Ramos (cell line): ENCODE measurements at regions not wholly inside any gene's neighbourhood (a gene's known extent, or its start where the extent isn't known, plus 50 kb on each side); places are given as distances from the start of the nearest gene placed in this dataset.

ENCODE experiments used
- in situ Hi-C: fragments of 300-500 bp; cut with MboI; formaldehyde crosslinking; loops from one replicate; pipeline ENCODE4 v1.14.3; 2022; ENCODE audit warnings: low sequenced_read_pairs; ENCODE audit not compliant: unreplicated experiment

DNA sequence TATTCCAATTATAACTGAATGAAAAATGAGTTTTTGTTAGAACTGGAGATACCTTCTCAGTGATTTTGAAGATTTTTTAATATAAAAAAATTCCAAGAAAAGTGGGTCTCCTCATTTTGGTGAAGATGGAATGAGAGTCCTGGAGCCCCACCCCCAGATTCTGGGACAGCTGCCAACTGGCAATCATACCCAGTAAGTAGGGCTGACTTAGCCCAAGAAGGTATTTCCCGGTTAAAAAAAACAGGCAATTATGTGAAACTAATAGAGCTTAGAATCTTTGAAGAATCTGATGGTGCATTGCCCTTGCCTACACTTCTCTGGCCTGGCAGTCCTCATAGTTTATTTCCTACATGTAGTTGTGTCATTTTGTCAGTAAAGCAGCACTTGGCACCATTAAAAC is 52.8 kb upstream of the VWDE start:
- in situ Hi-C loops = no loop called here

GRCh38 chr7:12458520-12459131 is 55.0 kb upstream of the VWDE start:
- in situ Hi-C loops = no loop called here

- in situ Hi-C loops = no loop called here
These were observed 64.2 kb upstream of the VWDE start for GRCh38 chr7:12467837-12468236.

GRCh38 chr7:12469568-12469967 is 65.9 kb upstream of the VWDE start:
- in situ Hi-C loops = no loop called here

DNA sequence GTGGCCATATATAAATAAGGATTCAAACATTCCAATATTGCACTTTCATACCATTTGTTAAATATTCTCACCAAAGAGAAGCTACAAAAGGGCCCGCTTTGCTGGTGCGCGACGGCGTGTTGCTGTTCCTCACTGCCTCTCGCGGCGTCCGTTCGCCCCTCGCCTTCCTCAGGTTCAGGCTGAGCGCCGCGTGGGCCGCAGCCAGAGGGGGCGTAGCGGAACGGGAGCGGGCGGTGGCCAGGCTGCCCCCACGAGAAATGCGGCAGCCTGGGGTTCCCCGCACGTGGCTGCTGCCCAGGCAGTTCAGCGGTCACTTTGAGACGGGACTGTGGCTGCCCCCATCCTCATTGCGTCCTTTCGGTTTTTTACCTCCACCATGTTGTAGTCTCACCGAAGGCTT is 67.3 kb upstream of the VWDE start:
- in situ Hi-C loops = no loop called here

DNA sequence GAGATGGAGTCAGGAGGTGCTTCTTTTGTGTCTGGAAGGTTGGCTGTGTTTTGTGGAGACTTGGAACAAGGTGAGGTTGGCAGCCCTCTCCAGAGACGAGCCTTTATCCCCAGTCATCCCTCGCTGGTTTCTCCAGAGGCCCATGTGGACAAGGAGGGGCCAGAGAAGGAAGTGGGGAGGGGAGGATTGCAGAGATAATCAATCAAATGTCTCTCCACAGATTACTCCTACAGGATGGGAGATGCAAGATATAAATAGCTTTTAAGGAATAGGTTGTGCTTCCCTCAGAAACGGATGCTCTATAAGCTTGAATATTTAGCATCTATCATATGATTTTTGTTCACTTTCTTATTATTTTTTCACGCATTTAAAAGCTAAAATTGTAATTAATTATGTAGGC is 70.4 kb upstream of the VWDE start:
- in situ Hi-C loops = no loop called here

DNA sequence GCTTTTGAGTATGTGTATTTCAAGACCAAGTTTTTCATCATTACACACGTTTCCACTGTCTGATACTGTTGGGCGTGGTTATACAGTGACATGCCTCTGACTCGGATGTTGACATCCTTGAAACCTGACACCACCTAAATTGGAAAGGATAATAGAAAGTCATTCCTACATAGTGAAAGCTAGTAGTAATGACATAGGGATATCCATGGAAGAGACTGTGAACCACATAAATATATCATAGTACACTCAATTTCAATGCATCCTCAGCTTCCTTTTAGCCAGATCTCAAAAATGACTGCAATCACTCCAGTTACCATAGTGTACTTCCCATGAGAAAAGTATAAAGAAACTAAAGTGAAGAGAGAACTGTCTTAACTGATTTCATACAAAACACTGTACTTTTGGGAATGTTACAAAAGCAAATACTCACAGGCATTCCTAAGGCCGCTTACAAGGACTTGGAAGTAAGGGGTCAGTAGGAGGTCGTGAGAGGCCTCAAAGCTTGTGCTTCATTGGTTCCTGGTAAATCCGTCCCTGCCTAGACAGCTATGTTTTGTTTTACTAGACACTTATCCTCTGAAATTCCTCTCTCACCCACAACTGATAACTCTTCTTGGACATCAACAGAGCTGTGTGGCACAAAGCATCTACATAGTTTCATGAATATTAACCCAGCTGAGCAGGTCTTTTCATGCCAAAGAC is 71.8 kb upstream of the VWDE start:
- in situ Hi-C loops = loop anchor here (25.0 kb wide), 1 partner anchor 413 kb away; no protein-coding TSS in a partner anchor

GRCh38 chr7:12477620-12478019 is 74.0 kb upstream of the VWDE start:
- in situ Hi-C loops = loop anchor here (25.0 kb wide), 1 partner anchor 415 kb away; no protein-coding TSS in a partner anchor

DNA sequence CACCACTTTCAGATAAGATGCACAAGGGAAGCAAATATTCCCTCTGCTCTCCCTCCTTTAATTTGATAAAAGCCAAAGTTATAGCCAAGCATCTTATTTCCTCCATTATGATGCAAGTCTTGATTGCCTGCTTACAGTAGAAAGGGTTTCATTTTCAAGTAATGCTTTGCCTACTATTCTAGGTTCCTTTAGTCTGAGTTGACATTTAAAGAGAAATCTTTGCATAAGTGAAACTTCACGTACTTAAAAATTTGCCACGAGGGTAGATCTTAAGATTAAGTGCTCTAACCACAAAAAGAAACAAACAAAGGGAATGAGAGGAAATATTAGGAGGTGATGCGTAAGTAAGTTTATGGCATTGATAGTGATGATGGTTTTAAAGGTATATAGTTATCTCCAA is 78.1 kb upstream of the VWDE start:
- in situ Hi-C loops = loop anchor here (25.0 kb wide), 1 partner anchor 419 kb away; no protein-coding TSS in a partner anchor

- in situ Hi-C loops = loop anchor here (25.0 kb wide), 1 partner anchor 424 kb away; no protein-coding TSS in a partner anchor
These were observed 82.2 kb upstream of the VWDE start for GRCh38 chr7:12485845-12486244.

DNA sequence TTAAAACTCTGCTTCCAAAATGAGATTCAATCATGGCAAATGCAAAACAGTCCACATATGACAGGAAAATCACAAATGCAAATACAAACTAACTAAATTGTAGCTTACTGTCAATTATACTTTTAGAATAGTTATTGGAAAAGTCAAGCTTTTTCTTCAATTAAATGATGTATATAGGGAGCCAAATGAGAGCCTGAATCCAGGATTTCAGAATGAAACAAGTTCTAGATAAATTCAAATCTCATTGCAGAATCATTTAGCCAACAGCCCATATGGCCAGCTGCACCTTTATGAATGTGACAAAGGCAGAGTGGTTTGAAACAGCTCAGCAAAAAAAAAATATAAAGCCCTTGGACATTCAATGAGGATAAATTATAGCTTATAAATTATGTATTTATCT is 82.2 kb upstream of the SCIN start:
- in situ Hi-C loops = loop anchor here (25.0 kb wide), 1 partner anchor 426 kb away; no protein-coding TSS in a partner anchor

DNA sequence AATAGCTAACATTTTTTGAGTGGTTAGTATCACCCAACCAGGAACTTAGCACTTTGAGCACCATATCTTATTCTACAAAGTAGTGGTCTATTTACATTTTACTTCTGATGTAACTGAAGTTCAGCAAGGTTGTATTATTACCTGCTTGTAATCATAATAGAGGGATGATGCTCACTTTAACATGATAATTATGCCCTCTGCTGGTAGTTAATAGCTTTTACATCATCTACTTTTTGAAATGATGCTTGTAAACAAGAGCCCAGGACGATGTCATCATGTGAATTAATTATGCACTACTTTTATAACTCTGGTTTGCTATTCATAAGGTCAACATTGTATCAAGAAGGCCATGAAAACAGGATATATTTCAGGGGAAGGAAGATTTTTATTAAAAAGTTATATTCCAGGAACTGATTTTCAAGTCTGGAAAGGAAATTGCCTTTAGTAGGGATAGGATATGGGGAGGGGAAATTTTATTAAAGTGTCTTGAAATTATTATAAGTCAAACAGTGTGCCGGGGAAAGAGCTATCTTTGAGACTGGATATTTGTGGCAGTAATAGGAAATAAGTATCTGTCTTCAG is 80.3 kb upstream of the SCIN start:
- in situ Hi-C loops = loop anchor here (25.0 kb wide), 1 partner anchor 428 kb away; no protein-coding TSS in a partner anchor

DNA sequence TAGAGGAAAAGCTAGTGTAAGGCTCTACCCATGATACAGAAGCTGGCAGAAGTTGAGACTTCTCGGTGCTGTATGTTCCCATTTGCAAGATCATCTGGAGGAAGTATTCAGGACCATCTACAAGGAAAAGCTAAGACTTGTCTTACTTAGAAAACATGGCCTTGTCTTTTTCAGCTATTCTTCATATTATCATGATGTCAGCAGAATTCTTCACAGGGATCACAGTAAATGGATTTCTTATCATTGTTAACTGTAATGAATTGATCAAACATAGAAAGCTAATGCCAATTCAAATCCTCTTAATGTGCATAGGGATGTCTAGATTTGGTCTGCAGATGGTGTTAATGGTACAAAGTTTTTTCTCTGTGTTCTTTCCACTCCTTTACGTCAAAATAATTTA is 79.6 kb upstream of the SCIN start:
- in situ Hi-C loops = loop anchor here (25.0 kb wide), 1 partner anchor 429 kb away; no protein-coding TSS in a partner anchor

GRCh38 chr7:12491526-12491925 is 79.0 kb upstream of the SCIN start:
- in situ Hi-C loops = loop anchor here (25.0 kb wide), 1 partner anchor 429 kb away; no protein-coding TSS in a partner anchor

GRCh38 chr7:12493407-12493806 is 77.1 kb upstream of the SCIN start:
- in situ Hi-C loops = loop anchor here (25.0 kb wide), 1 partner anchor 431 kb away; no protein-coding TSS in a partner anchor

GRCh38 chr7:12493863-12494686 is 76.4 kb upstream of the SCIN start:
- in situ Hi-C loops = loop anchor here (25.0 kb wide), 1 partner anchor 432 kb away; no protein-coding TSS in a partner anchor

DNA sequence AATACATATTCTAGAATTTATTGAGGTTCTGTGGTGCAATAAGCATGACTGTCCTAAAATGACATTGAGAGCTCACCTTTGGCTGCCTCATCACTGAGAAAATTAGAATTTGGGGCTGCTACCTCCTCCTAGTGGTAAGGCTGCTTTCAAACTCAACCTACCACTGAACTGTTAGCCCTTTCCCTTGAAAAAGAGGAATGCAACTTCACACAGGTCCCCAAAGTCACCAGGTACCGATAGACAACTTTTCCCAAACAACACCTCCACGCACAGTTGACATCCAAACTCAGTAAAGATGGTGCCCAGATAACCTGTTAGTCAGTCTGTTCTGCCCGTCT is 75.9 kb upstream of the SCIN start:
- in situ Hi-C loops = loop anchor here (25.0 kb wide), 1 partner anchor 432 kb away; no protein-coding TSS in a partner anchor

GRCh38 chr7:12496901-12497674 is 73.4 kb upstream of the SCIN start:
- in situ Hi-C loops = loop anchor here (25.0 kb wide), 1 partner anchor 435 kb away; no protein-coding TSS in a partner anchor

DNA sequence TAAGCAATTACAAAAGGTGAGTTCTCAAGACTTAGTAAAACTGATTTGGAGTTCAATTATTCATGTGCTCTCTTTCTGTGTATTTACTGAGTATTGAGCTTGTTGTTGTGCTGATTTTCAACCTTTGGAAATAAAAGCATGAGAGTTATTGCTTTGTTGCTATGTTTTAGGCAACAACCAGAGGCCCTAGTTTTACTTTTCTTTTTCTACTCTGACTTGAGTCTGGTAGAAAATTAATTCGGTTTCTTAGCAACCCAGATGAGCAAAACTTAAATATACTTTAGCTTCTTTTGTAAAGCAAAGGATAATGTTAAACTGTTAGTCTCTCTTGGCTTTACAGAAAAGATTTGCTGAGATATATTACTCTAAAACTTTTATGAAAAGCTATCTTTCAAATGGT is 66.4 kb upstream of the SCIN start:
- in situ Hi-C loops = no loop called here
